Breast epithelium (tissue), 4 donors: ENCODE measurements at regions not wholly inside any gene's neighbourhood (a gene's known extent, or its start where the extent isn't known, plus 50 kb on each side); places are given as distances from the start of the nearest gene placed in this dataset.

Source experiments
- DNase-seq, 2 donors: peaks; one replicate each; pipeline ENCODE4 v3.0.0-alpha.2; 2019; ENCODE audit warnings: low spot score in 2 of 2
- H3K27ac ChIP-seq, 2 donors: fragments of 200-600 bp; sonication (generic) in 1 of 2; one replicate each; pipeline ENCODE4 v1.5.1; 2016 to 2019; ENCODE audit warnings: mild to moderate bottlenecking in 1 of 2
- H3K27me3 ChIP-seq, 2 donors: fragments of 200-600 bp; sonication (generic) in 1 of 2; one replicate each; pipeline versions ENCODE4 v1.5.1 to v1.6.0; 2017 to 2019; ENCODE audit warnings: control low read depth in 1 of 2, mild to moderate bottlenecking in 1 of 2
- H3K36me3 ChIP-seq: fragments of 200-600 bp; one replicate; pipeline ENCODE4 v1.5.1; 2019
- H3K4me1 ChIP-seq, 2 donors: fragments of 200-600 bp; sonication (generic); one replicate each; pipeline ENCODE4 v1.5.1; 2016 to 2019; ENCODE audit warnings: control low read depth in 1 of 2
- H3K4me3 ChIP-seq, 3 donors: fragments of 200-600 bp; sonication (generic); 1 replicate in 2 of 3; 2 replicates in 1 of 3; pipeline ENCODE4 v1.5.1; 2016 to 2019; ENCODE audit warnings: mild to moderate bottlenecking in 3 of 3, moderate library complexity in 2 of 3
- H3K9me3 ChIP-seq, 2 donors: fragments of 200-600 bp; sonication (generic) in 1 of 2; one replicate each; pipeline ENCODE4 v1.5.1; 2016 to 2019; ENCODE audit warnings: control low read depth in 1 of 2
- POLR2A ChIP-seq: fragments of 450-650 bp; IDR thresholded peaks from one replicate; pipeline ENCODE4 v1.6.1; 2016; ENCODE audit warnings: antibody characterized with exemption, mild to moderate bottlenecking, moderate library complexity
- POLR2AphosphoS5 ChIP-seq, 3 donors: sonication (generic); formaldehyde crosslinking; IDR thresholded peaks; one replicate each; pipeline ENCODE4 v1.6.1; 2017; ENCODE audit warnings: antibody characterized with exemption in 3 of 3
- intact Hi-C: fragments of 100-400 bp; cut with DNase I; formaldehyde crosslinking; loops from one replicate; pipeline ENCODE4 v1.15.1; 2023; ENCODE audit warnings: low total_unique reads
- TF ChIP-seq, protein P1 (sequence below), 3 donors: fragments of 450-650 bp; IDR thresholded peaks; one replicate each; pipeline ENCODE4 v1.5.1; 2016 to 2017; ENCODE audit warnings: antibody characterized with exemption in 3 of 3, mild to moderate bottlenecking in 3 of 3, moderate library complexity in 3 of 3

- no peak overlapping the region for H3K4me3 ChIP-seq
- H3K9me3 ChIP-seq = no peaks in the 10 kb centered on the region
- no peaks in the 10 kb centered on the region for H3K27me3 ChIP-seq
- H3K27ac ChIP-seq = no peak overlapping the region
- no peaks in the 10 kb centered on the region for H3K4me1 ChIP-seq
- DNase-seq = no peak
- TF ChIP-seq POLR2A = no peak
- no peaks in the 10 kb centered on the region for H3K36me3 ChIP-seq
- intact Hi-C loops = no loop called here
Observed at GRCh38 chr1:208531003-208531750, 287.0 kb upstream of the PLXNA2 start.

DNA sequence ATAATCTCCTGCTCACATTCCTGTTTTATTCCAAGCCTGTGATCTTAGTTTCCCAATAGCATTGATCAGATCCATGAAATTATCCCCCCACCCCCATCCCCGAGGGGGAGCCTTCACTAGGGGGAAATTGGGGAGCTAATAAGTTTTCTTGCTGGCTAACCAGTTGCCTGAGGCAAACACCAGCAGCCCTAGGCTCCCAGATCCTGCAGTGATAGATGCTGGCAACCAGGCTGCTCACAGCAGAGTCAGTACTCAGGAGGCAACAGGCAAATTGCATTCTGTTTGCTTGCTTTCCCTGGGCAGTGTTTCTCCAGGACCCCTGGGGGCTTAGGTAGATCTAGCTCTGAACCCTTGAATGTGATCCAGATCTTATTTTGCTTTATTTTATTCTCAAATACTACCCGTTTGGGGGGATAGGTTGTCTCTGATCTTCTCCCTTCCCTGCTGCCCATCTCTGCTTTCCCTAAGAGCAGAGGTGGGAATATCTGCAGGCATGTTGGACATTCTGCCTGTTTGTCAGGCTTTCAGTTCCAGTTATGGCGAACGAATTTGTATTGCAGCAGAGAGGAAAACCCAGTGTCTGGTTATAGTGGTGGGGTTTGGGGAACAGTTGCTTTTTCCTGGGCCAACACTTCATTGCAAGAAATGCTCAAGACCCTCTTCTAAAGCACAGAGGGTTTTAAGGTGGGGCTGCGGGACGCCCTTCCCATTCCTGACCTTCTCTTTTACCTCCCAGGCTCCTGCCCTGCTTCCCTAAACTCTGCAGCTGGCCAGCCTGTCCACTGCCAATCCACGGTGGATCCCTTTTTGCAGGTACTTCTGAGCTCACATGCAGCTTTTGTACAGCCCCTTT lies 289.8 kb upstream of the PLXNA2 start:
- intact Hi-C loops = no loop called here
- Histone ChIP-seq H3K27ac (no peak overlapping the region), H3K9me3 (no peaks in the 10 kb centered on the region), H3K4me1 (no peaks in the 10 kb centered on the region), H3K36me3 (no peaks in the 10 kb centered on the region), H3K27me3 (no peaks in the 10 kb centered on the region), H3K4me3 (no peak overlapping the region)
- TF ChIP-seq POLR2A (no peak), POLR2AphosphoS5 (IDR thresholded peaks at IDR 0.05) (no peak)
- TF ChIP-seq, protein P1, sequence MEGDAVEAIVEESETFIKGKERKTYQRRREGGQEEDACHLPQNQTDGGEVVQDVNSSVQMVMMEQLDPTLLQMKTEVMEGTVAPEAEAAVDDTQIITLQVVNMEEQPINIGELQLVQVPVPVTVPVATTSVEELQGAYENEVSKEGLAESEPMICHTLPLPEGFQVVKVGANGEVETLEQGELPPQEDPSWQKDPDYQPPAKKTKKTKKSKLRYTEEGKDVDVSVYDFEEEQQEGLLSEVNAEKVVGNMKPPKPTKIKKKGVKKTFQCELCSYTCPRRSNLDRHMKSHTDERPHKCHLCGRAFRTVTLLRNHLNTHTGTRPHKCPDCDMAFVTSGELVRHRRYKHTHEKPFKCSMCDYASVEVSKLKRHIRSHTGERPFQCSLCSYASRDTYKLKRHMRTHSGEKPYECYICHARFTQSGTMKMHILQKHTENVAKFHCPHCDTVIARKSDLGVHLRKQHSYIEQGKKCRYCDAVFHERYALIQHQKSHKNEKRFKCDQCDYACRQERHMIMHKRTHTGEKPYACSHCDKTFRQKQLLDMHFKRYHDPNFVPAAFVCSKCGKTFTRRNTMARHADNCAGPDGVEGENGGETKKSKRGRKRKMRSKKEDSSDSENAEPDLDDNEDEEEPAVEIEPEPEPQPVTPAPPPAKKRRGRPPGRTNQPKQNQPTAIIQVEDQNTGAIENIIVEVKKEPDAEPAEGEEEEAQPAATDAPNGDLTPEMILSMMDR (IDR thresholded peaks at IDR 0.05) = no peak
- no peak for DNase-seq

DNA sequence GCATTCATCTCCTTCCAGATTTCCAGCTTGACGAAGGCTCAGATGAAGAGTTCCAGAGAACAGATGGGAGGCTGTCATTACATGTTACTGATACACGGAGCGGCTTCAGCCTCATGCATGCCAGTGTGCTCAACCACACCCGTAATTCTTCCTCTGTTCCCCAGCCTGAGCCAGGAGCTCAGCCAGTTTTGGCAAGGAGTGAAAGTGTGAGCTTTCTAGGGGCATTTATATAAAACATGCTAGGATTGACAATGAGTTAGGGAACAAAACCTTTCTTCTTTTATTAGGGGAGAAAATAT lies 290.4 kb upstream of the PLXNA2 start:
- no peak for TF ChIP-seq POLR2AphosphoS5 (IDR thresholded peaks at IDR 0.05)
- TF ChIP-seq, protein P1 (IDR thresholded peaks at IDR 0.05) = no peak
- TF ChIP-seq POLR2A = no peak
- no peaks in the 10 kb centered on the region for H3K36me3 ChIP-seq
- H3K27ac ChIP-seq = no peak overlapping the region
- no peak overlapping the region for H3K4me3 ChIP-seq
- DNase-seq = no peak
- H3K9me3 ChIP-seq = no peaks in the 10 kb centered on the region
- H3K4me1 ChIP-seq = no peaks in the 10 kb centered on the region
- no peaks in the 10 kb centered on the region for H3K27me3 ChIP-seq
- intact Hi-C loops = no loop called here

GRCh38 chr1:208534979-208535378 lies 290.8 kb upstream of the PLXNA2 start:
- TF ChIP-seq, protein P1 (IDR thresholded peaks at IDR 0.05) = no peak
- TF ChIP-seq POLR2AphosphoS5 (IDR thresholded peaks at IDR 0.05) = no peak
- TF ChIP-seq POLR2A = no peak
- no peaks in the 10 kb centered on the region for H3K9me3 ChIP-seq
- no peaks in the 10 kb centered on the region for H3K27me3 ChIP-seq
- no peak overlapping the region for H3K4me3 ChIP-seq
- DNase-seq = no peak
- no peak overlapping the region for H3K27ac ChIP-seq
- no peaks in the 10 kb centered on the region for H3K4me1 ChIP-seq
- no peaks in the 10 kb centered on the region for H3K36me3 ChIP-seq
- intact Hi-C loops = no loop called here

DNA sequence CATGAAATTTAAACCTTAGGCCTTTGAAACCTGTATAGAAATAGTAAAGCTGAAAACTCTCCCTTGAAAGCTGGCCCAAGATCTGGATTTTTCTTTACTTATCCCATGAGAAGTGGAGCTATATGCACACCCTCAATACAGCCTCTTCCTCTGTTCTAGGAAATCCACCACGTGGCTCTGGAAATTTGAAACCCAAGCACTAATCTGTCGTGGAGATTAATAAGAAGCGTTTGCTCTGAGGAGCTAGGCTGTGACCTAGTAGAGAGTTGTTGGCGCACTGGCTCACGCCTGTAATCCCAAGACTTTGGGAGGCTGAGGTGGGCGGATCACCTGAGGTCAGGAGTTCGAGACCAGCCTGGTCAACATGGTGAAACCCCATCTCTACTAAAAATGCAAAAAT lies 291.3 kb upstream of the PLXNA2 start:
- intact Hi-C loops = no loop called here
- Histone ChIP-seq H3K4me3 (no peak overlapping the region), H3K36me3 (no peaks in the 10 kb centered on the region), H3K9me3 (no peaks in the 10 kb centered on the region), H3K27ac (no peak overlapping the region), H3K4me1 (no peaks in the 10 kb centered on the region), H3K27me3 (no peaks in the 10 kb centered on the region)
- DNase-seq = no peak
- TF ChIP-seq, protein P1 (IDR thresholded peaks at IDR 0.05) = no peak
- no peak for TF ChIP-seq POLR2AphosphoS5 (IDR thresholded peaks at IDR 0.05)
- no peak for TF ChIP-seq POLR2A
